HT-29 (cell line): ENCODE measurements at regions not wholly inside any gene's neighbourhood (a gene's known extent, or its start where the extent isn't known, plus 50 kb on each side); places are given as distances from the start of the nearest gene placed in this dataset.

ENCODE experiments used
- DNase-seq: peaks from one replicate; pipeline ENCODE4 v3.0.0-alpha.2; 2015; ENCODE audit warnings: low spot score

- no peak for DNase-seq
Measured at GRCh38 chr9:106600955-106601560, 261.9 kb upstream of the ZNF462 start.

- DNase-seq: no peak
Measured at GRCh38 chr9:106602344-106602743, 260.6 kb upstream of the ZNF462 start.

GRCh38 chr9:106613250-106613737, 249.7 kb upstream of the ZNF462 start:
- no peak for DNase-seq

- no peak for DNase-seq
Measured at GRCh38 chr9:106615118-106615889, 247.7 kb upstream of the ZNF462 start.

GRCh38 chr9:106616026-106616425, 246.9 kb upstream of the ZNF462 start:
- DNase-seq: no peak

GRCh38 chr9:106616851-106617345, 246.1 kb upstream of the ZNF462 start:
- no peak for DNase-seq

- no peak for DNase-seq
Measured at GRCh38 chr9:106619211-106619610, 243.8 kb upstream of the ZNF462 start.

- DNase-seq: no peak
Measured at GRCh38 chr9:106620081-106620480, 242.9 kb upstream of the ZNF462 start.

GRCh38 chr9:106620866-106621265, 242.1 kb upstream of the ZNF462 start:
- DNase-seq: no peak

GRCh38 chr9:106621313-106622163, 241.4 kb upstream of the ZNF462 start:
- no peak for DNase-seq

GRCh38 chr9:106622164-106622487, 240.8 kb upstream of the ZNF462 start:
- no peak for DNase-seq

GRCh38 chr9:106623558-106623957, 239.4 kb upstream of the ZNF462 start:
- DNase-seq: no peak

- no peak for DNase-seq
Measured at GRCh38 chr9:106625259-106625789, 237.6 kb upstream of the ZNF462 start.

- no peak for DNase-seq
Measured at GRCh38 chr9:106626936-106627335, 236.0 kb upstream of the ZNF462 start.

- DNase-seq: no peak
Measured at GRCh38 chr9:106632621-106633020, 230.3 kb upstream of the ZNF462 start.

- DNase-seq: no peak
Measured at GRCh38 chr9:106634183-106634582, 228.8 kb upstream of the ZNF462 start.

- no peak for DNase-seq
Measured at GRCh38 chr9:106634641-106635040, 228.3 kb upstream of the ZNF462 start.

- no peak for DNase-seq
Measured at GRCh38 chr9:106637486-106637885, 225.5 kb upstream of the ZNF462 start.

GRCh38 chr9:106639873-106640568, 222.9 kb upstream of the ZNF462 start:
- DNase-seq: no peak

GRCh38 chr9:106643211-106643930, 219.6 kb upstream of the ZNF462 start:
- DNase-seq: no peak

- DNase-seq: no peak
Measured at GRCh38 chr9:106644661-106645060, 218.3 kb upstream of the ZNF462 start.
